Activated CD4-positive, alpha-beta T cell treated with anti-CD3 and anti-CD28 coated beads for 36 hours (primary cell): ENCODE measurements at regions not wholly inside any gene's neighbourhood (a gene's known extent, or its start where the extent isn't known, plus 50 kb on each side); places are given as distances from the start of the nearest gene placed in this dataset.
"Not testable (repeated sequence)": the region's sequence is repeated elsewhere in the genome, so short reads cannot be mapped to it uniquely, and the experiment has no call there.

Experiments
- ATAC-seq: fragments of 200-7000 bp; cut with Tn5 transposase; one replicate; pipeline ENCODE4 v1.10.0; 2021; ENCODE audit warnings: mild to moderate bottlenecking, moderate library complexity
- CTCF ChIA-PET: fragments of 350-600 bp; sonication (Branson Sonifier 250); formaldehyde crosslinking; loops from one replicate; lab custom pipeline; 2021; ENCODE audit warnings: antibody characterized with exemption; lab: Charles Lee
- POLR2A ChIA-PET: fragments of 350-600 bp; sonication (Branson Sonifier 250); formaldehyde crosslinking; loops from one replicate; lab custom pipeline; 2021; ENCODE audit warnings: antibody characterized with exemption, inconsistent platforms; lab: Charles Lee
- DNase-seq: peaks from one replicate; pipeline ENCODE4 v3.0.0-alpha.2; 2020
- H3K27ac Mint-ChIP-seq: one replicate; pipeline ENCODE4 v1.8.0; 2021; ENCODE audit warnings: mixed read lengths
- H3K27me3 Mint-ChIP-seq: one replicate; pipeline ENCODE4 v1.8.0; 2021; ENCODE audit warnings: mixed read lengths
- H3K36me3 Mint-ChIP-seq: one replicate; pipeline ENCODE4 v1.8.0; 2021; ENCODE audit warnings: low read depth, mixed read lengths
- H3K4me1 Mint-ChIP-seq: one replicate; pipeline ENCODE4 v1.8.0; 2021; ENCODE audit warnings: mixed read lengths
- H3K4me3 Mint-ChIP-seq: one replicate; pipeline ENCODE4 v1.8.0; 2021; ENCODE audit warnings: mild to moderate bottlenecking, moderate library complexity, mixed read lengths
- H3K9me3 Mint-ChIP-seq: one replicate; pipeline ENCODE4 v1.8.0; 2021; ENCODE audit warnings: low read depth, mixed read lengths
- intact Hi-C, 2 experiments: fragments of 100-400 bp; cut with DNase I in 1 of 2; cut with micrococcal nuclease in 1 of 2; formaldehyde crosslinking; loops; one replicate each; pipeline versions ENCODE4 v1.14.2 to v1.15.1; 2022 to 2024; cut with DNase I, micrococcal nuclease

DNA sequence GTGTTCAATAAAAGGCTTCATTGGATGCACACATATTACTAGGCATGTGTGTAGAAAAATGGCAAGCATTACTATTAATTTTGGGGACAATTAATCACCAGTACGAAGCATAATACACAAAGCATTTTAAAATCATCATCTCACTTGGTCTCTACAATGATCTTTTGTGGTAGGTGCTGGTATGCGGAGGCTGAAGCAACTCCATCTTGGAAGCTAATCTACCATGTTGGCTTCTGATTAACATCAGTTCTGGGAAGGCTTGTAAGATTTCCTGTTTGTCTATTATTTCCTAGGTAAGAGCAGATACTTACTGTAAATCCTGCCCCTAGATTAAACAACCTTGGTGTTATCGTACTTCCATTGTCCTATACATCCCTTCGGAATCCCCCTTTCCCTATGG, 121.7 kb upstream of the RUNX1 start:
- peaks cover 8% of the 10 kb centered on the region for H3K9me3 Mint-ChIP-seq
- no peaks in the 10 kb centered on the region for H3K27me3 Mint-ChIP-seq

DNA sequence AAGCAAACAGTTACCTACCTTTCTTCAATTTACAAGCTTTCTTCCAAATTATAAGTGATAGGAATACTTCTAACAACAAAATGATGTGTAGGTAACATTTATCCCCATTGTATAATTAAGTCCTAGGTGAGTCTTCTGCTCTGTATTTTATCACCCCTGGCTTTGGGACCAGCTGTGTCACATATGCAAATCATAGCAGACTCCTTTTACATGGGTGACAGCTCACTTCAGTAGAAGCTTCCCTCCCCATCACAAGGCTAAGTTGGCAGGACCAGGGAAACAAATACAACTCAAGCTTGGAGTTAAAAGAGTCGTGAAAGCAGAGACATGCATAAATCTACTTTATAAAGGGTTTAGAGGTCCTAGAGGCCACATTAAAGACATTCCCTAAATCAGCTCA, 121.1 kb upstream of the RUNX1 start:
- Mint-ChIP-seq H3K4me3 (no peak overlapping the region), H3K27me3 (no peaks in the 10 kb centered on the region), H3K4me1 (peaks cover 29% of the 10 kb centered on the region), H3K36me3 (no peaks in the 10 kb centered on the region), H3K9me3 (peaks cover 6% of the 10 kb centered on the region), H3K27ac (no peak overlapping the region)
- no peak for ATAC-seq
- intact Hi-C loops: no loop called here
- DNase-seq: no peak
- POLR2A ChIA-PET: interaction anchor here (0.7 kb wide), 1 partner anchor 83 kb away, joined by 3 read pairs; no protein-coding TSS in a partner anchor
- CTCF ChIA-PET: interaction anchor here (0.6 to 1.4 kb wide), 3 partner anchors 9 to 470 kb away, joined by 3 read pairs; no protein-coding TSS in a partner anchor

More for the DNA sequence above, 121.7 kb upstream of the RUNX1 start:
- no peaks in the 10 kb centered on the region for H3K36me3 Mint-ChIP-seq
- peaks cover 29% of the 10 kb centered on the region for H3K4me1 Mint-ChIP-seq
- DNase-seq: no peak
- ATAC-seq: no peak
- peak overlapping the region; percentile 26 for H3K27ac Mint-ChIP-seq
- CTCF ChIA-PET: interaction anchor here (1.4 kb wide), 1 partner anchor 22 kb away, joined by 3 read pairs; no protein-coding TSS in a partner anchor
- POLR2A ChIA-PET: interaction anchor here (0.9 kb wide), 1 partner anchor 122 kb away, joined by 3 read pairs; no protein-coding TSS in a partner anchor
- intact Hi-C loops: no loop called here
- no peak overlapping the region for H3K4me3 Mint-ChIP-seq

DNA sequence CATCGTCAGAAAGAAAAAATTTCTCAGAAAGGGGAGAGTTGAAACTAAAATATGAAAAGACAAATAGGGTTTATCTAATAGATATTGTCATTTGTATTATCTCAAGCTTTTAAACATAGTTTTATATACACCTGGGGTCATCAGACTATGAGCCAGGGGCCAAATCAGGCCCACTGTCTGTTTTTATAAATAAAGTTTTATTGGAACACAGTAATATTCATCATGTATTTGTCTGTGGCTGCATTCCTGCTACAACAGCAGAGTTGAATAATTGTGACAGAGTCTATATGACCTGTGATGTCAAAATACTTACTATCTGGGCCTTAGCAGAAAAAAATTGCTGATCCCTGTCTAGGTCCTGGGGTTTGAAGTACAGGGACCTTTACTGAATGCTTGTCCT, 120.5 kb upstream of the RUNX1 start:
- Mint-ChIP-seq H3K27ac (no peak overlapping the region), H3K9me3 (peaks cover 6% of the 10 kb centered on the region), H3K27me3 (no peaks in the 10 kb centered on the region), H3K4me1 (peaks cover 29% of the 10 kb centered on the region), H3K36me3 (no peaks in the 10 kb centered on the region), H3K4me3 (no peak overlapping the region)
- CTCF ChIA-PET: interaction anchor here (1.2 to 1.4 kb wide), 2 partner anchors 9 to 24 kb away, joined by 3 read pairs; no protein-coding TSS in a partner anchor
- POLR2A ChIA-PET: interaction anchor here (0.7 kb wide), 1 partner anchor 84 kb away, joined by 3 read pairs; no protein-coding TSS in a partner anchor
- DNase-seq: no peak
- intact Hi-C loops: no loop called here
- ATAC-seq: no peak

DNA sequence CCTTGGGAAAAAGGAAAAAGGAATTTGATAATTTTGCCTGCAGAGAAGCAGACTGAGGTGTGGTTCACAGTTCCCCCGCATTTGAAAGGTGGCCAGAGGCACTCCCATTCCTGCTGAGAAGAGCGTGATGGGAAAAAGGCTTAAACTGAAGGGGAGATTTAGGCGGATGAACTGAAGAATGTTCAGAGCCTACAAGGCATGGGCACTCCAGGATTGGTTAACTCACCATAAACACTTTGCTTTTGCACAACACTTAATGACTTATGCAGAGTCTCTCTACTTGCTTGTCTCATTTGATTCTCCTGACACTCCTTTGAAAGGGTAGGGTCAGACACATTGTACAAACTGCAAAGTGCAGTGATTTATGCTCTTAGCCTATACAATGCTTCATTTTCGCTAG, 119.6 kb upstream of the RUNX1 start:
- CTCF ChIA-PET: no interaction called here

DNA sequence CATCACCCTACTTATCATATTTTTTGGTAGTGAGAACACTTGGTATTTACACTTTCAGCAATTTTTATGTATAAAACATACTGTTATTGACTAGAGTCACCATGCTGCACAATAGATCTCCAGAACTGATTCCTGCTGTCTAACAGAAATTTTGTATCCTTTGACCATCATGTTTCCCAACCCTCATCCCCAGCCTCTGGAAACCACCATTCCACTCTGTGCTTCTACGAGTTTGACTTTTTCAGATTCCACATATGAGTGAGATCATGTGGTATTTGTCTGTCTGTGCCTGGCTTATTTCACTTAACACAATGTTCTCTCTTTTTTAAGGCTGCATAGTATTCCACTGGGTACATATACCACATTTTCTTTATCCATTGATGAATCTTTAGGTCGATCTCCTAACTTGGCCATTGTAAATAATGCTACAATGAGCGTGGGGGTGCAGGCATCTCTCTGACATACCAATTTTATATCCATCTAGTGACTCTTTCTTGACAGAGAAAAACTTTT, 115.9 kb upstream of the RUNX1 start:
- CTCF ChIA-PET: interaction anchor here (0.6 kb wide), 1 partner anchor 115 kb away, joined by 3 read pairs; no protein-coding TSS in a partner anchor

More for the DNA sequence above, 119.6 kb upstream of the RUNX1 start:
- H3K4me3 Mint-ChIP-seq: no peak overlapping the region
- peaks cover 29% of the 10 kb centered on the region for H3K4me1 Mint-ChIP-seq
- DNase-seq: no peak
- POLR2A ChIA-PET: no interaction called here
- no peak overlapping the region for H3K27ac Mint-ChIP-seq
- intact Hi-C loops: no loop called here
- peaks cover 6% of the 10 kb centered on the region for H3K9me3 Mint-ChIP-seq
- ATAC-seq: no peak
- no peaks in the 10 kb centered on the region for H3K36me3 Mint-ChIP-seq
- H3K27me3 Mint-ChIP-seq: no peaks in the 10 kb centered on the region

DNA sequence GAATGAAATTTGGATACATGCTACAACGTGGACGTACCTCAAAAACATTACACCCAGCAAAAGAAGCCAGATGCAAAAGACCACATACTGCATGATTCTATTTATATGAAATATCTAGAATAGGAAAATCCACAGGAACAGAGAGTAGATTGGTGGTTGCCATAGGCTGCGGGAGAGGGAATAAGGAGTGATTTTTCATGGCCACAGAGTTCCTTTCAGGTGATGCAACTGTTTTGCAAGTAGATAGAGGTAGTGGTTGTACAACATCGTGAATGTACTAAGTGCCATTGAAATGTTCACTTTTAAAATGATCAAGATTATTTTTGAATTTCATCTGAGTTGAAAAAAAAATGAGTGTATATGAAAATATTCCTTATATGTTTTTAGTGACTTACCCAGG, 115.3 kb upstream of the RUNX1 start:
- DNase-seq (no peak), ATAC-seq (no peak)
- Mint-ChIP-seq H3K4me1 (no peaks in the 10 kb centered on the region), H3K27ac (no peak overlapping the region), H3K4me3 (no peak overlapping the region), H3K27me3 (no peaks in the 10 kb centered on the region), H3K9me3 (peaks cover 3% of the 10 kb centered on the region), H3K36me3 (no peaks in the 10 kb centered on the region)
- ChIA-PET CTCF (no interaction called here), POLR2A (no interaction called here)
- intact Hi-C loops: no loop called here

More for the DNA sequence above, 115.9 kb upstream of the RUNX1 start:
- DNase-seq (no peak), ATAC-seq (no peak)
- H3K4me3 Mint-ChIP-seq: no peak overlapping the region
- no peaks in the 10 kb centered on the region for H3K4me1 Mint-ChIP-seq
- no peak overlapping the region for H3K27ac Mint-ChIP-seq
- H3K27me3 Mint-ChIP-seq: no peaks in the 10 kb centered on the region
- intact Hi-C loops: no loop called here
- peaks cover 3% of the 10 kb centered on the region for H3K9me3 Mint-ChIP-seq
- POLR2A ChIA-PET: no interaction called here
- H3K36me3 Mint-ChIP-seq: no peaks in the 10 kb centered on the region

DNA sequence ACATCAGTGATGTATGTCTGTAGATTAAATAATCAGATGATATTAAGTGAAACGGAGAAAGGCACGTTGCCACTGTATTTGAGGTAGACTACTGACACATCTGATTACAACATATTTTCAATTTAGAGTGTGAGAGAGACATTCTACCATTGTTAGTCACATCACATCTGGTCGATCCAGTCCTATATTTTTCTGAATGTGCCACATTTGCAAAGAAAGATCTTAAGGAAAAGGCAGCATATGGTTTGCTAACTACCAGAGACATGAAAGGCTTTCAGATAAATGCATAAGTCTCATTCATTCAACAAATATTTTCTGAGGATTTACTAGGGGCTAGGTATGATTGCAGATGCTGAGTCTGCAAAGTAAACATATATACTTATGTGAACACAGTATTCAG, 114.3 kb upstream of the RUNX1 start:
- ATAC-seq (no peak), DNase-seq (no peak)
- no peaks in the 10 kb centered on the region for H3K27me3 Mint-ChIP-seq
- no peak overlapping the region for H3K4me3 Mint-ChIP-seq
- H3K4me1 Mint-ChIP-seq: no peaks in the 10 kb centered on the region
- CTCF ChIA-PET: no interaction called here
- intact Hi-C loops: no loop called here
- peaks cover 3% of the 10 kb centered on the region for H3K9me3 Mint-ChIP-seq
- H3K36me3 Mint-ChIP-seq: no peaks in the 10 kb centered on the region
- H3K27ac Mint-ChIP-seq: no peak overlapping the region
- POLR2A ChIA-PET: no interaction called here

DNA sequence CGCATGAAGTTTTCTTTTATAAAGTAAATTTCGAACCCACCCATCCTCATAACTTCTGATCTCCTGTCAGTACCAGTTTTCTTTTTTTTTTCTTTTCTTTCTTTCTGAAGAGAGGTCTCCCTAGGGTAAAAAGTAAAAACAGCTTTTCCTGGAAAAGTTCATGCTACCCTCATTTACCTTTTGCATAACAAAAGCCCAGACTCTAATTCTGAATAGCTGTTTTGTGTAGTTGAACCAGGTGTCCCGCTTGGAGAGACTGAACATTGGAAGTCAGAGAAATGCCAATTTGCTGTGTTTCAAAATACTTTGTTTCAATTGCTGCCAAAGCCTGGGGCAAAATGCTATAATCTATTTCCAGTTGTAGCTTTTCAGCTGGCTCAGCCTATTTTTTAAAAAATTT, 113.7 kb upstream of the RUNX1 start:
- H3K27ac Mint-ChIP-seq: no peak overlapping the region
- intact Hi-C loops: no loop called here
- DNase-seq: no peak
- no peaks in the 10 kb centered on the region for H3K4me1 Mint-ChIP-seq
- no peak overlapping the region for H3K4me3 Mint-ChIP-seq
- CTCF ChIA-PET: no interaction called here
- no peaks in the 10 kb centered on the region for H3K36me3 Mint-ChIP-seq
- H3K9me3 Mint-ChIP-seq: peaks cover 6% of the 10 kb centered on the region
- POLR2A ChIA-PET: no interaction called here
- no peaks in the 10 kb centered on the region for H3K27me3 Mint-ChIP-seq
- no peak for ATAC-seq

DNA sequence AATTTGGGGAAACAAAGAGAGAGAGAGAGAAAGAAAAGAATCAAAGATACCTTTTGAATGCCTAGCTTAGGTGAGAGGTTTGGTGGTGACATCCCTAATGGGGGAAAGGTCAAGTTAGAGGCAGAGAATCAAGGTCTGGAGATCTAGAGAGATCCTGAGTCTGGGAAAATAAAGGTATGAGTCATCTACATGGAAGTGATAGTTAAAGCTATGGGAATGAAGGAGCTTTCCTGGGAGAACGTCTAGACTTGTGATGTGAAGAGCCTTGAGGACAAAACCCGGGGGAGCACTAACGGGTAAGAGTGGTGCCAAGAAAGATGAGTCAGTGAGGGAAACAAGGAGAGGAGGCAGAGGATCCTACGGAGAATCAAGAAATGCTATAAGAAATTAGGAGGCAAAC, 110.8 kb upstream of the RUNX1 start:
- peaks cover 17% of the 10 kb centered on the region for H3K9me3 Mint-ChIP-seq
- H3K4me1 Mint-ChIP-seq: peaks cover 7% of the 10 kb centered on the region
- H3K27ac Mint-ChIP-seq: no peak overlapping the region
- POLR2A ChIA-PET: no interaction called here
- H3K4me3 Mint-ChIP-seq: no peak overlapping the region
- H3K36me3 Mint-ChIP-seq: no peaks in the 10 kb centered on the region
- no peaks in the 10 kb centered on the region for H3K27me3 Mint-ChIP-seq
- intact Hi-C loops: no loop called here
- DNase-seq (no peak), ATAC-seq (no peak)
- CTCF ChIA-PET: no interaction called here

DNA sequence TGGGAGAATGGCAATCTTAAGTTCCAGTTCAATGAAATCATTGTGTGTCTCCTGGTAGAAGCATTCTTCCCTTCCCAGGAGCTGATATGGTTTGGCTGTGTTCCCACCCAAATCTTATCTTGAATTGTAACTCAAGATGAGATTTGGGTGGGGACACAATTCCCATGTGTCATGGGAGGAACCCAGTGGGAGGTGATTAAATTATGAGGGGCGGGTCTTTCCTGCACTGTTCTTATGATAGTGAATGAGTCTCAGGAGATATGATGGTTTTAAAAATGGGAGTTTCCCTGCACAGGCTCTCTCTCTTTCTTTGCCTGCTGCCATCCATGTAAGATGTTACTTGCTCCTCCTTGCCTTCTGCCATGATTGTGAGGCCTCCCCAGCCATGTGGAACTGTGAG, 108.3 kb upstream of the RUNX1 start:
- DNase-seq, intact Hi-C loops, H3K36me3 Mint-ChIP-seq, H3K4me1 Mint-ChIP-seq, H3K4me3 Mint-ChIP-seq, POLR2A ChIA-PET, CTCF ChIA-PET, ATAC-seq, H3K27ac Mint-ChIP-seq, H3K27me3 Mint-ChIP-seq: not testable (repeated sequence)
- H3K9me3 Mint-ChIP-seq: peaks cover 17% of the 10 kb centered on the region

DNA sequence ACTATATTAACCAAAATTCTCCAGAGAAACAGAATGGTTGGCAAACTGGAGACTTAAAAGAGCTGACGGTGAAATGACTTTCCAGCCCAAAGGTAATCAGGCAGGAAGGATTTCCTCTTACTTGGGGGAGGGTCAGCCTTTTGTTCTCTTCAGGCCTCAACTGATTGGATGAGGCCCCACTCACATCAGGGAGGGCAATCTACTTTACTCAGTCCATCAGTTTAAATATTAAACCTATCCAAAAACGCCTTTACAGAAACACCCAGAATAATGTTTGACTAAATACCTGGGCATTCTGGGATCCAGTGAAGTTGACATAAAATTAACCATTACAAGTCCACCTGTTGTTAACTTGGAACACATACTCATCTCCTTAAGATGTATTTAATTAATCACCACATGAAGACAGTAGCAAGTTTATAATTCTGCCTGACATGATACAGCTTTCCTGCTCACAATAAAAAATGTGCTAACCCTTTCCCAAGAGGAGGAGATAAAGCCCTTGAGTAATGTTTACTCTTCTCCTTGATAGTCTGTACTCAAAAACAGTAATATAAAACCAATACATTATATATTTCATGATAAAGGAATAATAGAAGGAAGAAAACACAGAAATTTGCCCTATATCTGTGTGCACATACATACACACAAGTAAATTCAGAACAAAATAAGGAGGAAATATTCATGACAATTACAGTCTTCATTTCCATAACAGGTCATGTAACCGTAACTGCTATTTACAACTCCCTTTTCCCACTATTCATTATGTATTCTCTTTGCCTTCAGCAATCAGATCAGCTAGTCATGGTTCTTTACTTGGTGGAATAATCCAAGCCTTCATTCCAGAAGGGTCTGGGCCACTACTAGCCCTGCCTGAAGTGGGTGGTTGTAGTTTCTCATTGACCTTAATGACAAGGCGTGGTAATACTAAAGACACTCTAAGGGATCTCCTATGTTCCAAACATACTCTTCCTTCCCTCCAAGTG, 107.5 kb upstream of the RUNX1 start:
- H3K9me3 Mint-ChIP-seq: peaks cover 17% of the 10 kb centered on the region
- no peaks in the 10 kb centered on the region for H3K27me3 Mint-ChIP-seq
- ATAC-seq: no peak
- CTCF ChIA-PET: no interaction called here
- POLR2A ChIA-PET: interaction anchor here (1.0 kb wide), 1 partner anchor 42 kb away, joined by 3 read pairs; no protein-coding TSS in a partner anchor
- H3K27ac Mint-ChIP-seq: no peak overlapping the region
- DNase-seq: no peak
- intact Hi-C loops: no loop called here
- H3K36me3 Mint-ChIP-seq: peaks cover 2% of the 10 kb centered on the region
- H3K4me3 Mint-ChIP-seq: no peak overlapping the region
- peaks cover 17% of the 10 kb centered on the region for H3K4me1 Mint-ChIP-seq
